SU-DHL-6 (cell line): ENCODE measurements at regions not wholly inside any gene's neighbourhood (a gene's known extent, or its start where the extent isn't known, plus 50 kb on each side); places are given as distances from the start of the nearest gene placed in this dataset.

ENCODE experiments used
- H2AFZ ChIP-seq: fragments of 200-600 bp; sonication (generic); 2 replicates; pipeline ENCODE4 v1.6.1; 2014; ENCODE audit warnings: low read depth, mild to moderate bottlenecking, moderate library complexity, mixed read lengths, antibody characterized with exemption, low read length; ENCODE audit not compliant: severe bottlenecking
- H3F3A ChIP-seq: fragments of 200-600 bp; shearing (Covaris generic); 2 replicates; pipeline ENCODE4 v1.6.0; 2016; ENCODE audit warnings: antibody characterized with exemption, mild to moderate bottlenecking; ENCODE audit not compliant: insufficient read depth
- H3K27ac ChIP-seq: fragments of 200-600 bp; sonication (generic); 2 replicates; pipeline ENCODE4 v1.5.1; 2016; ENCODE audit warnings: low read depth, mild to moderate bottlenecking, low read length, moderate library complexity, mixed read lengths
- H3K27me3 ChIP-seq: fragments of 200-600 bp; sonication (generic), shearing (Covaris generic); 2 replicates; pipeline ENCODE4 v1.6.0; 2014; ENCODE audit warnings: mild to moderate bottlenecking, low read length
- H3K36me3 ChIP-seq: fragments of 200-600 bp; sonication (generic); 2 replicates; pipeline ENCODE4 v1.6.1; 2014; ENCODE audit warnings: mild to moderate bottlenecking, low read length, mixed read lengths
- H3K4me2 ChIP-seq: fragments of 300-600, 200-600 bp; shearing (Covaris generic), sonication (generic); 2 replicates; pipeline ENCODE4 v1.6.0; 2014; ENCODE audit warnings: low read length, low read depth, mild to moderate bottlenecking; ENCODE audit not compliant: poor library complexity, severe bottlenecking
- H3K4me3 ChIP-seq: fragments of 200-600 bp; sonication (generic); 2 replicates; pipeline ENCODE4 v1.5.1; 2014; ENCODE audit warnings: antibody characterized with exemption, low read length, mild to moderate bottlenecking, mixed read lengths; ENCODE audit not compliant: insufficient read depth, poor library complexity, severe bottlenecking
- H3K79me2 ChIP-seq: fragments of 200-600 bp; sonication (generic); 2 replicates; pipeline ENCODE4 v1.6.1; 2014; ENCODE audit warnings: mild to moderate bottlenecking, low read length, moderate library complexity; ENCODE audit not compliant: insufficient read depth
- H3K9ac ChIP-seq: fragments of 200-600 bp; sonication (generic); 2 replicates; pipeline ENCODE4 v1.7.0; 2014; ENCODE audit warnings: mild to moderate bottlenecking, low read length
- H3K9me2 ChIP-seq: fragments of 200-600 bp; sonication (generic); replicated peaks from 2 replicates; pipeline ENCODE4 v1.6.1; 2014; ENCODE audit warnings: low read length; ENCODE audit not compliant: insufficient read depth
- H3K9me3 ChIP-seq: fragments of 200-600 bp; sonication (generic); 2 replicates; pipeline ENCODE4 v1.6.1; 2014; ENCODE audit warnings: low read length, mixed read lengths; ENCODE audit not compliant: insufficient read depth
- H4K20me1 ChIP-seq: fragments of 200-600 bp; sonication (generic); 2 replicates; pipeline ENCODE4 v1.6.1; 2014; ENCODE audit warnings: low read depth, mild to moderate bottlenecking, antibody characterized with exemption, low read length, moderate library complexity, mixed read lengths
- CTCF ChIP-seq: fragments of 200-600 bp; sonication (generic); IDR thresholded peaks from one replicate; pipeline ENCODE4 v1.5.1; 2017; ENCODE audit warnings: antibody characterized with exemption, mild to moderate bottlenecking, low read length, moderate library complexity; ENCODE audit not compliant: insufficient read depth, poor library complexity, severe bottlenecking
- EZH2phosphoT487 ChIP-seq: fragments of 200-600 bp; sonication (generic), shearing (Covaris generic); conservative IDR thresholded peaks from 2 replicates; pipeline ENCODE4 v1.6.1; 2018; ENCODE audit warnings: mild to moderate bottlenecking, antibody characterized with exemption, low read length, moderate library complexity, mixed read lengths

GRCh38 chrX:149248073-149248625, 257.0 kb downstream of the IDS start:
- no peaks in the 10 kb centered on the region for H4K20me1 ChIP-seq
- H3K79me2 ChIP-seq = no peaks in the 10 kb centered on the region
- no peaks in the 10 kb centered on the region for H3F3A ChIP-seq
- no peak overlapping the region for H3K27ac ChIP-seq
- H2AFZ ChIP-seq = no peak overlapping the region
- no peaks in the 10 kb centered on the region for H3K27me3 ChIP-seq
- H3K4me3 ChIP-seq = no peak overlapping the region
- H3K9me3 ChIP-seq = no peaks in the 10 kb centered on the region
- no peak overlapping the region for H3K9ac ChIP-seq
- H3K36me3 ChIP-seq = no peaks in the 10 kb centered on the region
- H3K4me2 ChIP-seq = no peak overlapping the region
- TF ChIP-seq CTCF (no peak), EZH2phosphoT487 (no peak)
- no peaks in the 10 kb centered on the region for H3K9me2 ChIP-seq

GRCh38 chrX:149230689-149231088, 274.4 kb downstream of the IDS start:
- Histone ChIP-seq H3K79me2 (no peaks in the 10 kb centered on the region), H2AFZ (no peak overlapping the region), H3F3A (no peaks in the 10 kb centered on the region), H4K20me1 (no peaks in the 10 kb centered on the region), H3K27me3 (no peaks in the 10 kb centered on the region), H3K9ac (no peak overlapping the region), H3K9me3 (no peaks in the 10 kb centered on the region), H3K4me3 (no peak overlapping the region), H3K4me2 (no peak overlapping the region), H3K9me2 (no peaks in the 10 kb centered on the region), H3K36me3 (no peaks in the 10 kb centered on the region), H3K27ac (no peak overlapping the region)
- TF ChIP-seq EZH2phosphoT487 = no peak

GRCh38 chrX:149223854-149224253, 281.3 kb downstream of the IDS start:
- no peaks in the 10 kb centered on the region for H3K36me3 ChIP-seq
- no peak overlapping the region for H3K27ac ChIP-seq
- H3K9me2 ChIP-seq = no peaks in the 10 kb centered on the region
- H3K9me3 ChIP-seq = no peaks in the 10 kb centered on the region
- no peaks in the 10 kb centered on the region for H3K79me2 ChIP-seq
- no peaks in the 10 kb centered on the region for H3K27me3 ChIP-seq
- no peak overlapping the region for H3K4me2 ChIP-seq
- no peaks in the 10 kb centered on the region for H3F3A ChIP-seq
- TF ChIP-seq EZH2phosphoT487 = no peak
- no peak for TF ChIP-seq CTCF
- no peaks in the 10 kb centered on the region for H4K20me1 ChIP-seq
- no peak overlapping the region for H3K4me3 ChIP-seq
- no peak overlapping the region for H3K9ac ChIP-seq
- no peak overlapping the region for H2AFZ ChIP-seq

GRCh38 chrX:149222040-149222439, 283.1 kb downstream of the IDS start:
- no peak overlapping the region for H2AFZ ChIP-seq
- no peaks in the 10 kb centered on the region for H3K36me3 ChIP-seq
- no peak overlapping the region for H3K4me3 ChIP-seq
- H3K9ac ChIP-seq = no peak overlapping the region
- H3K9me3 ChIP-seq = no peaks in the 10 kb centered on the region
- no peaks in the 10 kb centered on the region for H3F3A ChIP-seq
- H4K20me1 ChIP-seq = no peaks in the 10 kb centered on the region
- H3K27me3 ChIP-seq = no peaks in the 10 kb centered on the region
- no peaks in the 10 kb centered on the region for H3K79me2 ChIP-seq
- H3K9me2 ChIP-seq = no peaks in the 10 kb centered on the region
- H3K4me2 ChIP-seq = no peak overlapping the region
- no peak overlapping the region for H3K27ac ChIP-seq
- TF ChIP-seq EZH2phosphoT487 = no peak
- no peak for TF ChIP-seq CTCF
